ENCODE measurements at regions not wholly inside any gene's neighbourhood (a gene's known extent, or its start where the extent isn't known, plus 50 kb on each side); places are given as distances from the start of the nearest gene placed in this dataset.

- SMC1A ChIA-PET (ENCODE audit: uncharacterized antibody, unreplicated experiment): no interaction called here
- Histone ChIP-seq H3K4me1 (ENCODE audit: control insufficient read depth, insufficient read depth, low read length) (peaks cover 9% of the 10 kb centered on the region), H3K4me2 (ENCODE audit: control insufficient read depth, insufficient read depth) (no peak overlapping the region), H3K79me2 (ENCODE audit: control insufficient read depth, insufficient read depth, low read length) (no peaks in the 10 kb centered on the region), H3K9ac (ENCODE audit: control insufficient read depth, insufficient read depth, low read length) (no peak overlapping the region), H3K27ac (ENCODE audit: control insufficient read depth, insufficient read depth) (no peak overlapping the region), H2AFZ (ENCODE audit: control insufficient read depth, low read depth, low read length) (no peak overlapping the region), H3K4me3 (no peak overlapping the region), H3K9me3 (replicated peaks; ENCODE audit: control insufficient read depth, insufficient read depth, low read length) (no peaks in the 10 kb centered on the region), H4K20me1 (ENCODE audit: control insufficient read depth, insufficient read depth) (no peaks in the 10 kb centered on the region), H3K27me3 (replicated peaks in 1 of 2; ENCODE audit: control insufficient read depth in 2 of 2, insufficient read depth in 2 of 2, low read length in 1 of 2) (no peaks in the 10 kb centered on the region), H3K36me3 (ENCODE audit: control insufficient read depth in 2 of 2, insufficient read depth in 2 of 2, low read length in 1 of 2) (no peaks in the 10 kb centered on the region)
- ATAC-seq (no peak), FAIRE-seq (no peak), DNase-seq (ENCODE audit: low read depth, low spot score) (no peak)
- intact Hi-C loops (cut with micrococcal nuclease; ENCODE audit: unreplicated experiment) (no loop called here), in situ Hi-C loops (cut with MboI) (no loop called here)
- TF ChIP-seq CREM (IDR thresholded peaks at IDR 0.05; ENCODE audit: low read depth) (no peak), PAX8 (IDR thresholded peaks at IDR 0.05) (no peak), IKZF2 (IDR thresholded peaks at IDR 0.05) (no peak), MTA3 (IDR thresholded peaks at IDR 0.05; ENCODE audit: borderline replicate concordance, low read length) (no peak), ZZZ3 (IDR thresholded peaks at IDR 0.05; ENCODE audit: control insufficient read depth, insufficient read length, low read depth) (no peak), RELA (IDR thresholded peaks at IDR 0.05; ENCODE audit: borderline replicate concordance, partially characterized antibody) (no peak), STAT1 (conservative IDR thresholded peaks at IDR 0.05) (no peak), MEF2A (IDR thresholded peaks at IDR 0.05; ENCODE audit: insufficient read depth, low read depth, low read length) (no peak), KLF5 (IDR thresholded peaks at IDR 0.05; ENCODE audit: partially characterized antibody) (no peak), ZNF622 (IDR thresholded peaks at IDR 0.05) (no peak), CREB1 (IDR thresholded peaks at IDR 0.05; ENCODE audit: low read depth) (no peak), ZNF24 (IDR thresholded peaks at IDR 0.05) (no peak), TCF3 (IDR thresholded peaks at IDR 0.05; ENCODE audit: borderline replicate concordance, insufficient read depth, low read depth, low read length) (no peak), SIN3A (IDR thresholded peaks at IDR 0.05; ENCODE audit: low read depth, low read length) (no peak), NFXL1 (IDR thresholded peaks at IDR 0.05; ENCODE audit: borderline replicate concordance) (no peak), JUNB (IDR thresholded peaks at IDR 0.05) (no peak), HDAC2 (IDR thresholded peaks at IDR 0.05) (no peak)
- TF ChIP-seq, protein P1, sequence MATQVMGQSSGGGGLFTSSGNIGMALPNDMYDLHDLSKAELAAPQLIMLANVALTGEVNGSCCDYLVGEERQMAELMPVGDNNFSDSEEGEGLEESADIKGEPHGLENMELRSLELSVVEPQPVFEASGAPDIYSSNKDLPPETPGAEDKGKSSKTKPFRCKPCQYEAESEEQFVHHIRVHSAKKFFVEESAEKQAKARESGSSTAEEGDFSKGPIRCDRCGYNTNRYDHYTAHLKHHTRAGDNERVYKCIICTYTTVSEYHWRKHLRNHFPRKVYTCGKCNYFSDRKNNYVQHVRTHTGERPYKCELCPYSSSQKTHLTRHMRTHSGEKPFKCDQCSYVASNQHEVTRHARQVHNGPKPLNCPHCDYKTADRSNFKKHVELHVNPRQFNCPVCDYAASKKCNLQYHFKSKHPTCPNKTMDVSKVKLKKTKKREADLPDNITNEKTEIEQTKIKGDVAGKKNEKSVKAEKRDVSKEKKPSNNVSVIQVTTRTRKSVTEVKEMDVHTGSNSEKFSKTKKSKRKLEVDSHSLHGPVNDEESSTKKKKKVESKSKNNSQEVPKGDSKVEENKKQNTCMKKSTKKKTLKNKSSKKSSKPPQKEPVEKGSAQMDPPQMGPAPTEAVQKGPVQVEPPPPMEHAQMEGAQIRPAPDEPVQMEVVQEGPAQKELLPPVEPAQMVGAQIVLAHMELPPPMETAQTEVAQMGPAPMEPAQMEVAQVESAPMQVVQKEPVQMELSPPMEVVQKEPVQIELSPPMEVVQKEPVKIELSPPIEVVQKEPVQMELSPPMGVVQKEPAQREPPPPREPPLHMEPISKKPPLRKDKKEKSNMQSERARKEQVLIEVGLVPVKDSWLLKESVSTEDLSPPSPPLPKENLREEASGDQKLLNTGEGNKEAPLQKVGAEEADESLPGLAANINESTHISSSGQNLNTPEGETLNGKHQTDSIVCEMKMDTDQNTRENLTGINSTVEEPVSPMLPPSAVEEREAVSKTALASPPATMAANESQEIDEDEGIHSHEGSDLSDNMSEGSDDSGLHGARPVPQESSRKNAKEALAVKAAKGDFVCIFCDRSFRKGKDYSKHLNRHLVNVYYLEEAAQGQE (IDR thresholded peaks at IDR 0.05; ENCODE audit: low read depth, low read length): no peak
- CTCF ChIA-PET: interaction anchor here (2.0 kb wide), 1 partner anchor 33 kb away, joined by 4 read pairs; no protein-coding TSS in a partner anchor
- 89% methylated on average over 1 of the region's 1 CpG for WGBS (ENCODE audit: insufficient coverage, insufficient replicate concordance, low lambda C conversion rate, missing lambda C conversion rate)
- RAD21 ChIA-PET (ENCODE audit: unreplicated experiment): no interaction called here
- POLR2A ChIA-PET: no interaction called here
- no TSS peak for BruUV-seq (replicated peaks)
These were observed 187.4 kb upstream of the PDE1C start for GRCh38 chr7:32257621-32258020.
